Activated naive CD4-positive, alpha-beta T cell treated with anti-CD3 and anti-CD28 coated beads, Interleukin-2, amount 50 U/mL, for 24 hours (primary cell): ENCODE measurements at regions not wholly inside any gene's neighbourhood (a gene's known extent, or its start where the extent isn't known, plus 50 kb on each side); places are given as distances from the start of the nearest gene placed in this dataset.

ENCODE experiments used
- H3K27ac Mint-ChIP-seq: one replicate; pipeline ENCODE4 v1.8.0; 2021; ENCODE audit warnings: mild to moderate bottlenecking, mixed read lengths
- H3K27me3 Mint-ChIP-seq: one replicate; pipeline ENCODE4 v1.8.0; 2021; ENCODE audit warnings: mixed read lengths
- H3K36me3 Mint-ChIP-seq: one replicate; pipeline ENCODE4 v1.8.0; 2021; ENCODE audit warnings: mixed read lengths
- H3K4me1 Mint-ChIP-seq: one replicate; pipeline ENCODE4 v1.8.0; 2021; ENCODE audit warnings: mixed read lengths
- H3K4me3 Mint-ChIP-seq: one replicate; pipeline ENCODE4 v1.8.0; 2021; ENCODE audit warnings: mild to moderate bottlenecking, mixed read lengths
- H3K9me3 Mint-ChIP-seq: one replicate; pipeline ENCODE4 v1.8.0; 2021; ENCODE audit warnings: mixed read lengths

DNA sequence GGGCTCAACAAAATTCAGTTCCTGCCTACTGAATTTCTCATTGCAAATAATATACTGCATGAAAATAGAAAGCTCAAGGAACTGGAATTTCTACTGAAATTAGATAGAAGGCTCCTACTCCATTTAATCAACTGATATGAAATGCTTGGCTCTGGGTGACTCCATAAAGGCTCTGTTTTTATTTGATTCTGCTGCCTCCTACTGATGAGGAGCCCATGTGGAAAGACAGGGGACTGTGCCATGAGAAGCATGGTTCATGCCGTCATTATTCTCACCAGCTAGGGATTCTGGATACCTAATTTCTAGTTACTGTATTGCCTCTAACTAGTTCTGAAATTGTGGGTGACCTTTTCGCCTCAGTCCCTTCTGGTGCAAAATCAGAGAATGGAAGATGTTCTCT, 366.2 kb upstream of the DPH6 start:
- H3K27ac Mint-ChIP-seq = no peak overlapping the region
- H3K4me3 Mint-ChIP-seq = no peak overlapping the region
- no peaks in the 10 kb centered on the region for H3K4me1 Mint-ChIP-seq
- H3K36me3 Mint-ChIP-seq = no peaks in the 10 kb centered on the region
- peaks cover 4% of the 10 kb centered on the region for H3K9me3 Mint-ChIP-seq
- H3K27me3 Mint-ChIP-seq = peaks cover 3% of the 10 kb centered on the region

DNA sequence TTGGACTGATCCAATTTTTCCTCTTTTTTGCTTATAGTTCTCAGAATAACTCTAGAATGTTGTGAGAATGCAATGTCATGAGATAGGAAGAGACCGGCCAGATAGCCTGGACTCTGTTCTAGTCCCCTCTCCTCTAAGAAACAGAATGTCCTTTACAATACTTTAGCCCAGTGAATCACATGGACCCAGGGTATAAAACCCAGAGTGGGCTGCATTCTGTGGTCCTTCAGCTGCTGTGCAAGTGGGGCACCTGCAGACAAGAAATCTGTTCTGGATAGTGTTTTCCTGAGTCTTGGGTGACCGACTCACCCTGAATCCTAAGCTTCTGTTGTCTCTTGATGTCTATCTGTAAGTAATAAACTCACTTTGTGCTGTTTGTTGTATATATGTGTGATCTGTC, 368.6 kb upstream of the DPH6 start:
- no peak overlapping the region for H3K27ac Mint-ChIP-seq
- no peaks in the 10 kb centered on the region for H3K4me1 Mint-ChIP-seq
- H3K27me3 Mint-ChIP-seq = peaks cover 3% of the 10 kb centered on the region
- H3K4me3 Mint-ChIP-seq = no peak overlapping the region
- H3K9me3 Mint-ChIP-seq = peaks cover 4% of the 10 kb centered on the region
- no peaks in the 10 kb centered on the region for H3K36me3 Mint-ChIP-seq

DNA sequence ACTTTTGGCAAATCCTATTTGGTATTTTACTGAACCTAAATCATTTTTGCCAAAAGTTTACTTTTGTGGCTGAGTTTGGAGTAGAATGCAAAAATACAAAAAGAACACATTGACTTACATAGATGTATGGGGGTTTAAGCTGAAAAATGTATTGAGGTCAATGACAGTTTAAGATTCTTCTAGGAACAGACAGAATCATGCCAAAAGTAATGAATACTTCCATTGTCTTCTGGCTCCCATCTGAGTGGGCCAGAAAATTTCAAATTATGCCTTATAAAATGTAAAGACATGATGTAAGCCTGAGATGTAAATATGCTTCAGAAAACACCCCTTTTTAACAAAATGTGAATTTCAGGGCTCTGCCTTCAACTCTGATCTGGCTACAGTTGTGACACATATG, 375.1 kb upstream of the DPH6 start:
- Mint-ChIP-seq H3K4me1 (no peaks in the 10 kb centered on the region), H3K4me3 (no peak overlapping the region)

DNA sequence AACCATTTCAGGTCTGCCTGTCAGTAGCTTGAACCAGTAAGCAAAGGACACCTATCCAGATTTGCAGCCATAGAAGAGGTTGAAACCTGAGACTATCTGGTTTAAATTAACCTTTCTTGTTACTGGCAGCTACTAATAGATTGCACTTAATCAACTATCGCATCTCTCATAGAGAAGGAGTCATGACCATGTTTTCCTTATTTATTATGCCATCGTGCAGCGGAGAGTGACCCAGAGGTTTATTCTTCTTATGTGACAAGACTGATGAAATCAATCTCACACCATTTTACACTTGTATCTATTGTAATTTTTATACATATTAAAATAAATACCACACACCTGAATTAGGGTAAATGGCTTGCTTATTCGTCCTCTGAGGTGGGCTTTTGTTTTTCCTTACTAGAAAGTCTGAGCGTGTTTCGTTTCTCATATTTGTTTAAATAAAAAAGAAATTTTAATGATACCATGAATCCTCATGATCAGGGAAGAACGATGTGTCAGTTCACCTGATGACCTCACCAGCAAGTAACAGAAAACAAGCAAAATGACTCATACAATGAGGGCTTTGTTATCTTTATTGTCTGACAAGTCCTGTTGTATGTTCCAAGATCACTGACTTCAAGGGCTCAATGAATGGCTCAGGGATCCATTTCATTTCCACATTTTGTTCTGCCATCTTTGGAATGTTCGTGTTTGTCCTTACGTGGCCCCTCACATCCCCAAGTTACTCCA, 379.5 kb upstream of the DPH6 start:
- Mint-ChIP-seq H3K27me3 (peaks cover 3% of the 10 kb centered on the region), H3K27ac (no peak overlapping the region), H3K36me3 (no peaks in the 10 kb centered on the region), H3K4me1 (no peaks in the 10 kb centered on the region), H3K4me3 (no peak overlapping the region), H3K9me3 (peaks cover 6% of the 10 kb centered on the region)

More for the DNA sequence above, 375.1 kb upstream of the DPH6 start:
- Mint-ChIP-seq H3K27ac (no peak overlapping the region), H3K36me3 (no peaks in the 10 kb centered on the region), H3K27me3 (no peaks in the 10 kb centered on the region), H3K9me3 (peaks cover 6% of the 10 kb centered on the region)

DNA sequence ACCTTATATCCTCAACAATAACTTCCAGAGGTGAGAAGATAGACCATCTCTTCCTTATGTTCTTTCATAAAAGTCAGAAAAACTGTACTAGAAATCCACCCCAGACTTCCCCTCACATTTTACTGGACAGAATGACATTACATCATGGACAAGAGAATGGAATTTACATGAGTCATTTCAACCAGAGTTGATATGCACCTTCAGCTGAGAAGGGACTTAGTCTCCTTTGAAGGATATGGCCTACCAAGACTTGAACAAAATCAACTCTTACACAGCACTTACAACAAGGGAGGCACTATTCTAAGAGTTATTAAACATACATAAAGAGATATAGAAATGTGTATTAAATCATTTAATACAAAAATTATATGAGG, 380.0 kb upstream of the DPH6 start:
- peaks cover 6% of the 10 kb centered on the region for H3K9me3 Mint-ChIP-seq
- H3K36me3 Mint-ChIP-seq = no peaks in the 10 kb centered on the region
- peaks cover 3% of the 10 kb centered on the region for H3K27me3 Mint-ChIP-seq
- no peak overlapping the region for H3K27ac Mint-ChIP-seq
- no peak overlapping the region for H3K4me3 Mint-ChIP-seq
- no peaks in the 10 kb centered on the region for H3K4me1 Mint-ChIP-seq

DNA sequence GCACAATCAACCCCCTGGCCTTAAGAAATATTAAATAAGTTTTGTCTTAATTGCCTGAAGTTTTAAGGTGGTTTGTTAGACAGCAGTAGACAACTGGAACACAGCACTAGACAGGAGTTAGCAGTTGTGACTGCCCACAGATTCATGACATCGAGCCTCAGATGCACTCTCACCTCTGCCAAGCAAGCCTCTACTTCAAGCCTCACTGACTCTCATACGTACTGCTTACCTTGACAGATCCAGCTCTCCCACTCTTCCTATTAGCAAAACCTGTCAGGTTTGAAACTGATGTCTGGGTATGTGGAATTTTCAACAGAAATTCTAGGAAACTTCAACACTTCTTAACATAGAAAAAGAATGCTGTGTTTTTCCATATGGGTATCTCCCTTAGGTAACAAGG, 382.9 kb upstream of the DPH6 start:
- no peaks in the 10 kb centered on the region for H3K4me1 Mint-ChIP-seq
- peaks cover 2% of the 10 kb centered on the region for H3K9me3 Mint-ChIP-seq
- peaks cover 3% of the 10 kb centered on the region for H3K27me3 Mint-ChIP-seq
- H3K4me3 Mint-ChIP-seq = no peak overlapping the region
- no peak overlapping the region for H3K27ac Mint-ChIP-seq
- H3K36me3 Mint-ChIP-seq = no peaks in the 10 kb centered on the region

DNA sequence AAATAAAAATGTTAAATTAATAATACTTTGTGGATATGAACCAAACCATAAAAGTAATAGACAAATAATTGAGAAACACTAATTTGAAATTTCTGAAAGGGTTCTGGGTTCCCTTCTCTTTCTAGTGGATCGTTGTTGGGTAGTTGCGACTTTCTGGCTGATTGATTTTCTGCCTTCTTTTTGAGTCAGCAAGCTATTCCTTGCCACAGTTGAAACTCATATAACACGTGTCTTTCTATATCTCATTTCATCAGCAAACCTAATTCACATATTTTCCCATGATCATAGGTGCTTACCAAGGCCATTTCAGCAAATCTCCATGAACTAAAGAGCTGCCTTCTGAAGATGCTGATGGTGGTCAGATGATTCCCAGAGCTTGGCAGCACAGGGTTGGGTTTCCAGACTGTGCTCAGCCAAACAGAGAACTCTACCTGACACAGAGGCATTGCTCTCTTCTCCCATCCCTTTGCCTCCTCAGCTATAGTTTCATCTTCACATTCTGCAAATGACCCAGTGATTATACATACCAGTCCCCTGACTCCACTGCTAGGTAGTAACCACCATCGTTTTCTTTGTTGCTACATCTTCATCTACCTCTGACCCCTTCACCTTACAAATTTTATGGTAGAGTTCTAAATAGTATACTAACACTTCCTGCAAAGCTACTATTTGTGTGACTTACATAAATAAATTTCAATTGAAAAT, 383.9 kb upstream of the DPH6 start:
- peaks cover 3% of the 10 kb centered on the region for H3K27me3 Mint-ChIP-seq
- no peak overlapping the region for H3K4me3 Mint-ChIP-seq

DNA sequence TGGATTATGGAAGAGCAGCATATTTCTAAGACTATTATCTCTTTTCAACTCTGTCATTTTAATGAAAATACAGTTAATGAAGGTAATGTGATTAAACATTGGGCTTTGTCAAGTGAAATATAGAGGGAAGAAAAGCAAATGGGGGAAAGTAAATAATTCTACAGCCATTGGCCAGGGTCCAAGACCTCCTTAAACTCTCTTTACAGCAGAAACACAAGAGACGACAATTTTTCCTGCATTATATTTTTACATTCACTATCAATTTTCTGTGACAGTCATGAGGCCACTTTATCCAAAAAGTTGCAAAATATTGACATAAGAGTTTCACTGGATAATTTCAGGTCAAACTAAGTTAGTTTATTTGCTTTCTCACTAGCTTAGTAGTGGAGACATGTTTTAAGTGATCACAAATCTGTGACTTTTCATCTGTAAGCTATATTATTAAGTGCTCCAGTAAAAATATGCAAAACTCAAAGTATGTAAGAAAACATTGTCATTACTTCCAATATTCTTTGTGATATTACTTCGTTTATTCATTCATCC, 385.9 kb upstream of the DPH6 start:
- Mint-ChIP-seq H3K36me3 (no peaks in the 10 kb centered on the region), H3K27me3 (peaks cover 3% of the 10 kb centered on the region), H3K4me1 (no peaks in the 10 kb centered on the region), H3K4me3 (no peak overlapping the region), H3K9me3 (no peaks in the 10 kb centered on the region), H3K27ac (no peak overlapping the region)

More for the DNA sequence above, 383.9 kb upstream of the DPH6 start:
- H3K9me3 Mint-ChIP-seq = no peaks in the 10 kb centered on the region
- H3K36me3 Mint-ChIP-seq = no peaks in the 10 kb centered on the region
- H3K27ac Mint-ChIP-seq = no peak overlapping the region
- no peaks in the 10 kb centered on the region for H3K4me1 Mint-ChIP-seq

DNA sequence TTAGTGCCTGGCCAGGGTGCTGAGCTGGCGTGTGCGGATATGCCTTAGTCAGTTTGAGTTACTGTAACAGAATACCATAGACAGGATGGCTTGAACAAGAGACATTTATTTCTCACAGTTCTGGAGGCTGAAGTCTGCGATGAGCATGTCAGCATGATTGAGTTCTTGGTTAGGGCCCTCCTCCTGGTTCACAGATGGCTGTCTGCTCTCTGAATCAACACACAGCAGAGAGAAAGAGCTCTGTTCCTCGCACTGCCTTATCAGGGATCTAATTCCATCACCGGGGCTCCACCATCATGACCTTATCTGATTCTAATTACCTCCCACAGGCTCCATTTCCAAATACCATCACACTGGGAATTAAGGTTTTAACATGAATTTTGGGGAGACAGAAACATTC, 386.6 kb upstream of the DPH6 start:
- Mint-ChIP-seq H3K36me3 (no peaks in the 10 kb centered on the region), H3K4me3 (no peak overlapping the region), H3K27me3 (peaks cover 3% of the 10 kb centered on the region), H3K27ac (no peak overlapping the region), H3K4me1 (no peaks in the 10 kb centered on the region), H3K9me3 (no peaks in the 10 kb centered on the region)

DNA sequence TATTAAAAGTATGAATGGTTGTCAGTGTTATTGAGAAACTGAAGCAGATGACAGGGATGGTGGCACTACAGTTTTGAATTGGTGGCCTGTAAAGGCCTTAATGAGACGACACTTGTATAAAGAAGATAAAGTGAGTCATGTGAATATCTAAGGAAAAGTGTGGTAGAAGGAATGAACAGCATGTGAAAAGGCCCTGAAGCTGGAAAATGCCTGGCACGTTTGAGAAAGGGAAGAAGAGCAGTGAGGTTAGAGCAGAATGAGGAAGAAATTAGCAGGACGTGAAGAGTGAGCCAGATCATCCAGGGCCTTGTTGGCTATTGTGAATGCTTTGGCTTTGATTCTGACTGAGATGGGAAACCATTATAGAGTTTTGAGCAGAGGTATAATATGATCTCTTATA, 387.6 kb upstream of the DPH6 start:
- Mint-ChIP-seq H3K36me3 (no peaks in the 10 kb centered on the region), H3K9me3 (no peaks in the 10 kb centered on the region), H3K27me3 (peaks cover 3% of the 10 kb centered on the region), H3K4me1 (no peaks in the 10 kb centered on the region), H3K4me3 (no peak overlapping the region), H3K27ac (no peak overlapping the region)

DNA sequence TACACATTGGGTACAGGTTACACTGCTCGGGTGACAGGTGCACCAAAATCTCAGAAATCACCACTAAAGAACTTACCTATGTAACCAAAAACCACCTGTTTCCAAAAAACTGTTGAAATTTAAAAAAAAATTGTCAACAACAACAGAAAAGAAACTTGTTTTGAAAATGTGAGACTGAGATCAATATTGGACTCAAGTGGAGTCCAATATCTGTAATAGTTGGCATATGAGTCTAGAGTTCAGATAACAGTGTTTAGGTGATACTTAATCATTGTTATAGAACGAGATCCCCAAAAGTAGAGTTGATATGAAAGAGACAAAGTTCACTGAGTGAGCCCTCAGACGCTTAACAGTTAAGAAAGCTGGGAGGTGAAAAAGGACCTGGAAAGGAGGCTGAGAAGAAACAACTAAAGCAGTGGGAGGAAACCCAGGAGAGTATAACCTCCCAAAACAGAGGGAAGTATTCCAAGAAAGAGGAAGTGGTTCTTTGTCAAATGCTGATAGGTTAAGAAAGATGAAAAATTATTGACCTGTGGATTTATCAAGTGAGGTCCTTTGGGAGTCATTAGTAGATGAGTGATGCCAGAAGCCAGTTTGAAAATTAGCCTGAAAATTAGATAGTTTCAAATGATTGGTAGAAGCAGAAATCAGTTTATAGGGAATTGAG, 388.6 kb upstream of the DPH6 start:
- Mint-ChIP-seq H3K4me1 (no peaks in the 10 kb centered on the region), H3K9me3 (no peaks in the 10 kb centered on the region)

DNA sequence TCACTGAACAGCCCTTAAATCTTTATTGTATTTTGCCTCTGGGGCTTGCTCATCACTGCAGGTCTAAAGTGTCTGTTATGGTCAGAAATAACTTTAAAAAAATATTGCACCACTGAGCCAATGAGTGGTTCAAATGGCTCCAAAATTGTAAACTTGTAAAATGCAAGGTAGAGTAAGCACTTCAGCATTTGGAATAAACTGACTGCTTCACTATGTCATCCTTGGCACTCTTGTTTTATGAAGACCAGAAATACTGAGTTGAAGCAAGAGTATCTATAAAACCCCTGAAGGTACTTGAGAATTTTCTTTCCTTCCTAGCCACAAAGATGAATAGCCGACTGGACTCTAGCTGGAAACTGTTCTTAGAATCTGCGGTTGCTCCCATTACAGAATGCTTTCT, 390.3 kb upstream of the DPH6 start:
- Mint-ChIP-seq H3K27ac (no peak overlapping the region), H3K4me1 (no peaks in the 10 kb centered on the region), H3K36me3 (no peaks in the 10 kb centered on the region), H3K27me3 (no peaks in the 10 kb centered on the region), H3K4me3 (no peak overlapping the region), H3K9me3 (no peaks in the 10 kb centered on the region)

More for the DNA sequence above, 388.6 kb upstream of the DPH6 start:
- no peaks in the 10 kb centered on the region for H3K36me3 Mint-ChIP-seq
- H3K27me3 Mint-ChIP-seq = peaks cover 3% of the 10 kb centered on the region
- no peak overlapping the region for H3K27ac Mint-ChIP-seq
- no peak overlapping the region for H3K4me3 Mint-ChIP-seq

DNA sequence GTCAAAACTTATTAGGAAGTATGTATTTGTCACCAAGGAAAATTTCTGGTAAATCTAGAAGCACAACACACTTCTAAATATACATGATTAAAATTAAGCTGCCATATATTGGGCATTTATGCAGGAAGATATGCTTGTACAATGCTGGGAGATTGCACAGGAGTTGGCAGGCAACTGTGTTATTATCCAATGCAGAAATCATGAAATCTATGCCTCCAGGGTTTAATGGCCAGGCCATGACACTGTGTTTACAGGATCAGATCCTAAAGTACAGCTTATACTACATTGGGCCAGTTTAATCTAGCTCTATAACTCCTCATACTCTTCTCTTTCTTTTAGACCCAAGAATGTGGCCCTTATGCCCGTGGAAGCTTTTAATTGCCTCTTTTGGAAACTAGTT, 391.4 kb upstream of the DPH6 start:
- Mint-ChIP-seq H3K27ac (no peak overlapping the region), H3K4me3 (no peak overlapping the region), H3K9me3 (no peaks in the 10 kb centered on the region), H3K27me3 (no peaks in the 10 kb centered on the region), H3K36me3 (no peaks in the 10 kb centered on the region), H3K4me1 (no peaks in the 10 kb centered on the region)

DNA sequence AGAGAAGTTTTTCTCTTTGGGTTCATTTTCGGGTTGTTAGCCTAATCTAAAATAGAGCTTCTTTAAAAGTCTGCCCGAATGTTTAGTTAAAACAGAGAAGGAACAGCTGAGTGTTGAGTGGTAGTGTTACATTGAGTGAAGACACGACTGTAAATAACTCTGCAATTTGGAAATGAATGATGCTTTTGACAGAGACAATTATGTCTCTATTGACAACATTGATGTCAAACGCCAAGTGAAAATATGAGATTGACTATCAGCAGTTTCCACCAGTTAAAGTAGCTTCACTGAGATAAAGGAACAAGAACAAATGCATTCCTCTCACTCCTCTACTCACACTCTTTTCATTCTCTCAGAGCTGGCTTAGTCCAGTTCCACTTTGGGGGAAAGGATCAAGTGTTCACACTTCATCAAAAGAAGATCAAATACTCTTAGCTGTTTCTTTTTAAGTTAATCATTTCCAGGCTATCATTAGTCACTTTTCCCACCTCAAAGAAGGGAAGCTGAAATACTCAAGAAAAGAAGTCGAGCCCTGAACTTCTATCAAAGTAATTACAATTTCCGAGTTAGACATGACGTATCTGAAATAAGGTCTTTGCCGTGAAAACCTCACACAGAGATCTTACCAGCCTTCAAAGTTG, 399.1 kb upstream of the DPH6 start:
- H3K36me3 Mint-ChIP-seq = no peaks in the 10 kb centered on the region
- H3K9me3 Mint-ChIP-seq = peaks cover 5% of the 10 kb centered on the region
- no peak overlapping the region for H3K4me3 Mint-ChIP-seq
- H3K4me1 Mint-ChIP-seq = no peaks in the 10 kb centered on the region
- H3K27ac Mint-ChIP-seq = no peak overlapping the region
- H3K27me3 Mint-ChIP-seq = no peaks in the 10 kb centered on the region

DNA sequence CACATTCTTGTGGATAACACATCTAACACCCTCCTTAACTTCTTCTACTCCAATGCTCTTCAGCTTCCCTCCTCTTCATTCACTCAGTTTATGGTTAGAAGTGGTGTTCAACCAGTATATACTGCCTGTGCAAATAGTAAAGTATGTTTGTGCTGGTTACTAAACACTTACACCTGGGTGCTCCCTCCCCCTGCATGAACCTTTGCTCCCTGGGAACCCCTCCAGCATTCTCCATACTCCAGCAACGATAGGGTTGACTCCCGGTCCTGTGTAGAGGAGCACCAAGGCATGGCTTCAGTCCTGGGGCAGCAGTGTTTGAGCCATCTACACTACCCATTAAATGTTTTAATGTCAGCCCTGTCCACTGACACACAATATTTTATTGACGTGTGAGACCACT, 407.5 kb upstream of the DPH6 start:
- H3K36me3 Mint-ChIP-seq = no peaks in the 10 kb centered on the region
- H3K4me1 Mint-ChIP-seq = no peaks in the 10 kb centered on the region
- peaks cover 4% of the 10 kb centered on the region for H3K27me3 Mint-ChIP-seq
- H3K4me3 Mint-ChIP-seq = no peak overlapping the region
- no peak overlapping the region for H3K27ac Mint-ChIP-seq
- H3K9me3 Mint-ChIP-seq = no peaks in the 10 kb centered on the region

DNA sequence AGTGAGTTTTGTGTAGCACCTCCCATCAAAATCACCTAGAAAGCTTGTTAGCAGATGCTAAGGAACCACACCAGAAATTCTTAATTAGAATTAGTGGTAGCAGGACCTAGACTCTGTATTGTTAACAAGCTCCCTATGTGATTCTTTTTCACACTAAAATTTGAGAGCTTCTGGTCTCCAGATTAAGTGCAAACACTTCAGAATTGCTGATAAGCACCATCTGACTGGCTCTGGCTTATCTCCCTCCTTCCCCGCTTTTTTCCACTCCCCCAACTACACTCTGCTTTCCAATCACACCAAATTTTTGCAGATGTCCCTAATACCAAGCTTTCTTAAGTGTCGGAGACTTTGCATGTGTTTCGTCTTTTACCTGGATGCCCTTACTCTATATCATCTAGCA, 410.1 kb upstream of the DPH6 start:
- Mint-ChIP-seq H3K27me3 (peaks cover 4% of the 10 kb centered on the region), H3K4me1 (no peaks in the 10 kb centered on the region), H3K27ac (no peak overlapping the region), H3K36me3 (no peaks in the 10 kb centered on the region), H3K9me3 (no peaks in the 10 kb centered on the region), H3K4me3 (no peak overlapping the region)
